NT2/D1 (cell line): ENCODE measurements at regions not wholly inside any gene's neighbourhood (a gene's known extent, or its start where the extent isn't known, plus 50 kb on each side); places are given as distances from the start of the nearest gene placed in this dataset.

Experiments
- DNase-seq: peaks from one replicate; pipeline ENCODE4 v3.0.0-alpha.2; 2011; ENCODE audit warnings: low read depth, low spot score
- H3K27me3 ChIP-seq: 2 replicates; pipeline ENCODE4 v1.6.0; 2011; ENCODE audit warnings: mild to moderate bottlenecking; ENCODE audit not compliant: insufficient read length, insufficient read depth
- H3K36me3 ChIP-seq: 2 replicates; pipeline ENCODE4 v1.6.1; 2011; ENCODE audit warnings: mild to moderate bottlenecking, low read length, mixed read lengths; ENCODE audit not compliant: insufficient read depth, insufficient read length
- H3K4me1 ChIP-seq: 2 replicates; pipeline ENCODE4 v1.5.1; 2011; ENCODE audit not compliant: insufficient read depth, insufficient read length
- H3K4me3 ChIP-seq: 2 replicates; pipeline ENCODE4 v1.5.1; 2011; ENCODE audit warnings: low read depth; ENCODE audit not compliant: insufficient read length
- H3K9ac ChIP-seq: 2 replicates; pipeline ENCODE4 v1.6.0; 2011; ENCODE audit warnings: low read depth; ENCODE audit not compliant: insufficient read length
- H3K9me3 ChIP-seq: 2 replicates; pipeline ENCODE4 v1.5.1; 2011; ENCODE audit warnings: mild to moderate bottlenecking, low read length; ENCODE audit not compliant: insufficient read depth
- SUZ12 ChIP-seq: IDR thresholded peaks from 2 replicates; pipeline ENCODE4 v1.6.1; 2011; ENCODE audit not compliant: insufficient read length, insufficient read depth; ENCODE audit errors: extremely low read depth
- YY1 ChIP-seq: IDR thresholded peaks from 2 replicates; pipeline ENCODE4 v1.6.1; 2011; ENCODE audit not compliant: insufficient read length, insufficient read depth
- ZNF274 ChIP-seq: IDR thresholded peaks from 2 replicates; pipeline ENCODE4 v1.6.1; 2011; ENCODE audit warnings: mild to moderate bottlenecking, low read depth, low read length

DNA sequence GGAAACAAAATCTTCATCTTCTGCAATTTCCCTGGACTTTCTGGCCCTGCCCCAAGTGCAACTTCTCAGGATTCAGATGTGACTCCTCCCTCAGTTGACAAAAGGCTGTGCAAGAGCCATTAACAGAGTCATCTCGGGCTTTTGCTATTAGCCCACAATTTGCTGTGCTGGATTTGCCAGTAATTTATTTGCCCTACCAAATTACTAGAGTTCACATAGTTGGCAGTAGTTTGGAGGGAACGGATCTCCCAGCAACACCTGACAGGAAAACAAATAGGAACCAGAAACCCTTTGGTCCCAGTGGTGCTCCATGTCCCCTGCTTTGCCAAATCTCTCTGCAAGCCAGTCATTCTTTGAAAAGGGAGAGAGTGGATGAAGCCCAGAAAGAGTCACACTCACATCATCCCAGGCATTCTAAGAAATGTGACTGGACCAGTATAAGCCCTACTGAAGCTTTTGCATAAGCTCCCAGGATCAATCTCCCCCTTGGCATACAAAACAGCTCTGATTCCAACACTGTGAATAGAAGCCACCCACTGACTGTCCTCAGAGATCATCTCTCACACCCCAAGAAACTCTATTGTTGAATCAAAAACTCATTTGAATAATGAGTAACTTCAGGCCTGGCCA lies 350.1 kb upstream of the NBEA start:
- H3K27me3 ChIP-seq, result no peaks in the 10 kb centered on the region
- H3K9me3 ChIP-seq, result no peaks in the 10 kb centered on the region
- no peaks in the 10 kb centered on the region for H3K36me3 ChIP-seq
- no peak overlapping the region for H3K4me3 ChIP-seq
- H3K9ac ChIP-seq, result no peak overlapping the region
- TF ChIP-seq ZNF274 (no peak), SUZ12 (no peak), YY1 (no peak)
- no peaks in the 10 kb centered on the region for H3K4me1 ChIP-seq
- DNase-seq, result peak; percentile 23

DNA sequence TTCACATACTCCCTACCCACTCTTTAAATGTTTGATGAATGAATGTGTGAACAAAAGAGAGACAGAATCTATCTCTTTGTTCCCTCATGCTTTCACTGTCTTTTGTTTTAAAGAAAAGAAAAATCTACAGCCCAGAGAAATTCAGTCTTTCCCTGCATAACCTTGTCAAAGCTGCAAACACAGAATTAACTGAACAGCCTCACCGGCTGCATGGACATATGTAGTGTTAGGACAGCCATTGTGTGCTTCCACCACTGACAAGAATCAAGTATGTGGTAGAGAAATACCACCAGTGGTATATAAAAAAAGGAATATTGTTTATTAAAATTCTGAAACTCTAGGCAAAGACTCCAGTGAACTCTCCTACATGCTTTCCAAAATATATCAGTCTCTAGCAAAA lies 348.4 kb upstream of the NBEA start:
- H3K9ac ChIP-seq, result no peak overlapping the region
- H3K4me3 ChIP-seq, result no peak overlapping the region
- H3K9me3 ChIP-seq, result no peaks in the 10 kb centered on the region
- H3K4me1 ChIP-seq, result no peaks in the 10 kb centered on the region
- no peak for TF ChIP-seq SUZ12
- TF ChIP-seq ZNF274, result no peak
- TF ChIP-seq YY1, result no peak
- no peak for DNase-seq
- no peaks in the 10 kb centered on the region for H3K27me3 ChIP-seq
- H3K36me3 ChIP-seq, result no peaks in the 10 kb centered on the region

GRCh38 chr13:34594507-34594906 lies 347.6 kb upstream of the NBEA start:
- H3K36me3 ChIP-seq, result no peaks in the 10 kb centered on the region
- TF ChIP-seq YY1 (no peak), ZNF274 (no peak)
- H3K27me3 ChIP-seq, result no peaks in the 10 kb centered on the region
- DNase-seq, result no peak
- no peaks in the 10 kb centered on the region for H3K4me1 ChIP-seq
- no peak overlapping the region for H3K9ac ChIP-seq
- no peaks in the 10 kb centered on the region for H3K9me3 ChIP-seq
- no peak overlapping the region for H3K4me3 ChIP-seq

DNA sequence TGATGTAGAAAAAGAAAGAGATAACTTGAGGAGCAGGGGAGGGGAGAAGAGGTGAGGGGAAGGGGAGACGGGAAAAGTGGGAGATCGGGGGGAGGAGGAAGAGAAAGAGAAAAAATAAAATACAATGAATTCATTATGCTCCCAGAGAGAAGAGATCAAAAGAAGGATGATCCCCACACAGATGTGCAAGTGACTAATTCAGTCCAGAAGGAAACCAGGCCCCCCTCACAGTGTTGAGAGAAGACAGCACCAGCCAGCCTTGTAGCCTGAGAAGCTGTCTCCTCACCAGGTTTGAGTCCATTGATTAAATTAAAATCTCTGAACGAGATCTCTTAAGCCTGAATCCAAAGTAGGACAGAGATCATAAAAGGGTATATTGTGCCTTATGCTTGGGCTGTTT lies 333.7 kb upstream of the NBEA start:
- Histone ChIP-seq H3K9ac (no peak overlapping the region), H3K4me3 (no peak overlapping the region), H3K9me3 (no peaks in the 10 kb centered on the region), H3K27me3 (no peaks in the 10 kb centered on the region), H3K4me1 (no peaks in the 10 kb centered on the region), H3K36me3 (no peaks in the 10 kb centered on the region)
- TF ChIP-seq SUZ12, result no peak
- TF ChIP-seq YY1, result no peak
- TF ChIP-seq ZNF274, result no peak
- no peak for DNase-seq

DNA sequence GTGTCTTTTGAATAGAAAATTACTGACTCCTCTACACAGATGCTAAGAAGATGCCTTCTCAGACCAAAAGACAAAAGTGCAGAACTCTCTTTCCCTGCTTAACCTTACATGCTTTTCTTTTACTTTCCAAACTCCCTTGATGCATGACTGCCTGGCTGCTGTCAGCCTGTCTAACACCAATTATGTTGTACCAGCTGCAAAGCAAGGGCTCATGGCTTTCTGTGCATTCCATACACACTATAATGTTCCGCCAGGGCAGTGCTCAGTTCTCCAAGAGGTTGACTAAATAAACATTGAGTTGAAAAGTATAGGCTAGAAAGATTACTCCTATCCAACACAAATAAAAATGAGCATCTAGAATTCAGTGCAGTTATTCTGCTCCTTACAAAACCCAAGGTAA lies 330.4 kb upstream of the NBEA start:
- TF ChIP-seq ZNF274 (no peak), SUZ12 (no peak), YY1 (no peak)
- no peak overlapping the region for H3K9ac ChIP-seq
- H3K36me3 ChIP-seq, result no peaks in the 10 kb centered on the region
- no peak overlapping the region for H3K4me3 ChIP-seq
- no peaks in the 10 kb centered on the region for H3K4me1 ChIP-seq
- H3K27me3 ChIP-seq, result no peaks in the 10 kb centered on the region
- DNase-seq, result no peak
- H3K9me3 ChIP-seq, result no peaks in the 10 kb centered on the region

GRCh38 chr13:34617473-34618083 lies 324.5 kb upstream of the NBEA start:
- no peak overlapping the region for H3K9ac ChIP-seq

DNA sequence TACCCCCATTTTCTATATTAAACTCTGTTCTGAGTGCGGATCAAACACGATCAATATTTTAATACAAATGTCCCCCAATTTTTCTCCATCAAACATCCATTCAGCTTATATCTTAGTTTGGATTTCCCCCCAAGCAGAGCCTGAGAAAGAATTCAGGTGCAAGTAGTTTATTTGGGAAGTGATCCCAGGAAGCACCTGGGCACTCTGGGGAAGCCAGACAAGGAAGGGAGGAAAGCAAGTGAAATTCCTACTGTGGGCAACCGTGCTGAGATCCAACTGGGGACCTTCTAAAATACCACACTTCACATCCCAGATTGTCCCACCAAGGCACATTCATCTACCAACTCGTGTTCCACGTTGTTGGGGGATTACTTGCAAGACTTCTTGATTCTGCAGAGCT lies 323.4 kb upstream of the NBEA start:
- Histone ChIP-seq H3K4me3 (no peak overlapping the region), H3K9ac (no peak overlapping the region), H3K36me3 (no peaks in the 10 kb centered on the region), H3K9me3 (no peaks in the 10 kb centered on the region), H3K27me3 (no peaks in the 10 kb centered on the region), H3K4me1 (no peaks in the 10 kb centered on the region)
- no peak for TF ChIP-seq YY1
- TF ChIP-seq ZNF274, result no peak
- TF ChIP-seq SUZ12, result no peak
- no peak for DNase-seq

More at GRCh38 chr13:34617473-34618083, 324.5 kb upstream of the NBEA start:
- H3K27me3 ChIP-seq, result no peaks in the 10 kb centered on the region
- H3K4me3 ChIP-seq, result no peak overlapping the region
- TF ChIP-seq ZNF274 (no peak), SUZ12 (no peak), YY1 (no peak)
- no peaks in the 10 kb centered on the region for H3K9me3 ChIP-seq
- no peaks in the 10 kb centered on the region for H3K36me3 ChIP-seq
- no peaks in the 10 kb centered on the region for H3K4me1 ChIP-seq
- no peak for DNase-seq

GRCh38 chr13:34619326-34619725 lies 322.7 kb upstream of the NBEA start:
- Histone ChIP-seq H3K9me3 (no peaks in the 10 kb centered on the region), H3K27me3 (no peaks in the 10 kb centered on the region), H3K4me3 (no peak overlapping the region), H3K4me1 (no peaks in the 10 kb centered on the region), H3K36me3 (no peaks in the 10 kb centered on the region), H3K9ac (no peak overlapping the region)
- no peak for DNase-seq
- TF ChIP-seq YY1, result no peak
- TF ChIP-seq ZNF274, result no peak
- no peak for TF ChIP-seq SUZ12
